IPS DF 6.9 (cell line): ENCODE measurements at regions not wholly inside any gene's neighbourhood (a gene's known extent, or its start where the extent isn't known, plus 50 kb on each side); places are given as distances from the start of the nearest gene placed in this dataset.
A peak's percentile ranks its signal among the peaks of the same experiment; 100 is the strongest.
"Not testable (repeated sequence)": the region's sequence is repeated elsewhere in the genome, so short reads cannot be mapped to it uniquely, and the experiment has no call there.

Experiments
- DNase-seq: peaks from one replicate; pipeline ENCODE4 v3.0.0-alpha.2; 2013; ENCODE audit warnings: low read depth, low spot score
- H3K27ac ChIP-seq: one replicate; pipeline ENCODE4 v1.5.1; 2013; ENCODE audit warnings: low read length, control low read depth
- H3K27me3 ChIP-seq: 2 replicates; pipeline ENCODE4 v1.6.1; 2013; ENCODE audit warnings: mild to moderate bottlenecking, low read length; ENCODE audit not compliant: control insufficient read depth, insufficient read depth
- H3K36me3 ChIP-seq: 2 replicates; pipeline ENCODE4 v1.6.1; 2013; ENCODE audit warnings: low read length; ENCODE audit not compliant: control insufficient read depth, insufficient read depth
- H3K4me1 ChIP-seq: 2 replicates; pipeline ENCODE4 v1.6.1; 2013; ENCODE audit warnings: low read length; ENCODE audit not compliant: control insufficient read depth, insufficient read depth
- H3K4me3 ChIP-seq: 2 replicates; pipeline ENCODE4 v1.5.1; 2013; ENCODE audit warnings: mild to moderate bottlenecking, low read length
- H3K9me3 ChIP-seq: 2 replicates; pipeline ENCODE4 v1.6.1; 2013; ENCODE audit warnings: low read length, inconsistent platforms; ENCODE audit not compliant: control insufficient read depth, insufficient read depth
- WGBS: extraction: QIAGEN DNeasy Blood & Tissue Kit; methylation state at CpG from one replicate; pipeline ENCODE4 v1.1.7; 2013; ENCODE audit warnings: mixed read lengths, missing lambda C conversion rate; ENCODE audit not compliant: insufficient read length, insufficient coverage; 5-methylcytosine and 5-hydroxymethylcytosine counted together

DNA sequence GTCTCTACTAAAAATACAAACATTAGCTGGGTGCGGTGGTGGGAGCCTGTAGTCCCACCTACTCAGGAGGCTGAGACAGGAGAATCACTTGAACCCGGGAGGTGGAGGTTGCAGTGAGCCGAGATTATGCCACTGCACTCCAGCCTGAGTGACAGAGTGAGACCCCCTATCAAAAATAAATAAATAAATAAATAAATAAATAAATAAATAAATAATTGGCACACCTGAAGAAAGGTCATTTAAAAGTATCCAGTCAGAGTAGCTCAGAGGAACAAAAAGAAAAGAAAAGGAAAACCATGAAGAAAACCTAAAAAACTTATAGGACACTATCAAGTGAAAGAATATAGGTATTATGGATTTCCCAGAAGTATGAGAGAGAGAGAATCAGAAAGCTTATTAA, 330.1 kb upstream of the AR start:
- H3K4me1 ChIP-seq, H3K36me3 ChIP-seq, H3K27ac ChIP-seq, DNase-seq, H3K9me3 ChIP-seq, H3K4me3 ChIP-seq, H3K27me3 ChIP-seq: not testable (repeated sequence)
- WGBS, result no CpG with 5 or more reads among the region's 3 CpGs

DNA sequence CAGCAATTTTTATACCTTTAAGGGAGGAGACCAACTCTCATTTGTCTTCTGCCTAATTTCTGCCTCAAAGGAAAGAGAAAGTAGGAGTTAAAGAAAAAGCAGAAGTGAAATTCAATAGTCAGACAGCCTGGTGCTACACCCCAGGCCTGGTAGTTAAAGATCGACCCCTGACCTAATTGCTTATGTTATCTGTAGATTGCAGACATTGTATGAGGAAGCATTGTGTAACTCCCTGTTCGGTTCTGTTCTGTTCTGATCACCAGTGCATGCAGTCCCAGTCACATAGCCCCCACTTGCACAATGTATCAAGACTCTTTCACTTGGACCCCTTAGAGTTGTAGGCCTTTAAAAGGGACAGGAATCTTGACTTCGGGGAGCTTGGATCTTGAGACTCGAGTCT, 335.9 kb upstream of the AR start:
- no peak for DNase-seq
- Histone ChIP-seq H3K27me3 (no peaks in the 10 kb centered on the region), H3K9me3 (no peaks in the 10 kb centered on the region), H3K4me1 (no peaks in the 10 kb centered on the region), H3K4me3 (no peak overlapping the region), H3K36me3 (no peaks in the 10 kb centered on the region), H3K27ac (no peak overlapping the region)
- no CpG with 5 or more reads among the region's 4 CpGs for WGBS

DNA sequence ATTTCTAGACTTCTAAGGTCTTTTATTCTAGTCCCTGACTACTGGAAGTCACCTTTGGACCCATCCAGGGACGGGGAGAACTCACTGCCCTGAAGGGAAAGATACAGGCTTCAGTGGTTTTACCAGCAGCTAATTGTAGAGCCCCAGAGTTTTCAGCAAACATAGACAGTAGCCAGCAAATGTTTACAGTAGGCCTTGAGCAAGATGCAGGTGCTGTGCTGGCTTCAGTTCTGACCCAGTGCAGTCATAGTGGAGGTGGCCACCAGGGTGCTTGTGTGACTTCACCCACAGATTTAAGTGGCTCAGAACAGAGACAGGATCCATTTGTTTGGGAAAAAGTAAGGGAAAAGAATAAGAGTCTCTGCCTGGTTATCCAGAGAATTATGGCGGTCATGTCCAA, 384.4 kb upstream of the AR start:
- no peaks in the 10 kb centered on the region for H3K4me1 ChIP-seq
- no peak overlapping the region for H3K27ac ChIP-seq
- H3K36me3 ChIP-seq, result no peaks in the 10 kb centered on the region
- no peak for DNase-seq
- no peaks in the 10 kb centered on the region for H3K27me3 ChIP-seq
- no CpG with 5 or more reads among the region's 2 CpGs for WGBS
- H3K9me3 ChIP-seq, result no peaks in the 10 kb centered on the region
- H3K4me3 ChIP-seq, result no peak overlapping the region

DNA sequence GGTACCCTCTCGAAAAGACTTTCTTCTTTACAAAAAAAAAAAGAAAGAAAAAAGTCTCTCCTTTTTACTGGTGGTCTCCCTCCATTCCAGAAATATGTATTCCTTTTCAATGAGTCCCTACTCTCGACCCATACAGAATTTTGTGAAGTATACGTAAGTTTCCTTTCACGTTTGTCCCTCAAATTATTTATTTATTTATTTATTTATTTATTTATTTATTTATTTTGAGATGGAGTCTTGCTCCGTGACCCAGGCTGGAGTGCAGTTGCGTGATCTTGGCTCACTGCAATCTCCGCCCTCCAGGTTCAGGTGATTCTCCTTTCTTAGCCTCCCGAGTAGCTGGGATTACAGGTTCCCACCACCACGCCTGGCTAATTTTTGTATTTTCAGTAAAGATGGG, 429.2 kb upstream of the AR start:
- H3K9me3 ChIP-seq, result no peaks in the 10 kb centered on the region
- no peaks in the 10 kb centered on the region for H3K4me1 ChIP-seq
- no peak overlapping the region for H3K4me3 ChIP-seq
- H3K36me3 ChIP-seq, result no peaks in the 10 kb centered on the region
- DNase-seq, result no peak
- no peak overlapping the region for H3K27ac ChIP-seq
- WGBS, result no CpG with 5 or more reads among the region's 9 CpGs
- no peaks in the 10 kb centered on the region for H3K27me3 ChIP-seq

DNA sequence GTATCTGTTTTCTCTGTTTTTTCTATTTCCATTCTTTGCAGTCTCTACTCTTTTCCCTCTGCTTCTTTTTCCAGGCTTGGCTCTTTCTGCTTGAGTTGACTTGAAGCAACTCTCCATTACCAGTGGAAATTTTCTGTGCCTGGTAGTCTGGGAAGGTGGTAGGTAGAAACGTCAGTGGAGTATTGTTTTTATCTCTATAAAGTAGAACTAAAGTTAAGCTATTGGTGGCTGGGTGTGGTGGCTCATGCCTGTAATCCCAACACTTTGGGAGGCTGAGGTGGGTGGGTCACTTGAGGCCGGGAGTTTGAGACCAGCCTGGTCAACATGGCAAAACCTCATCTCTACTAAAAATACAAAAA, 438.1 kb upstream of the AR start:
- no CpG with 5 or more reads among the region's 2 CpGs for WGBS
- Histone ChIP-seq H3K9me3 (no peaks in the 10 kb centered on the region), H3K4me3 (no peak overlapping the region), H3K36me3 (no peaks in the 10 kb centered on the region), H3K4me1 (no peaks in the 10 kb centered on the region), H3K27ac (no peak overlapping the region), H3K27me3 (no peaks in the 10 kb centered on the region)
- no peak for DNase-seq

DNA sequence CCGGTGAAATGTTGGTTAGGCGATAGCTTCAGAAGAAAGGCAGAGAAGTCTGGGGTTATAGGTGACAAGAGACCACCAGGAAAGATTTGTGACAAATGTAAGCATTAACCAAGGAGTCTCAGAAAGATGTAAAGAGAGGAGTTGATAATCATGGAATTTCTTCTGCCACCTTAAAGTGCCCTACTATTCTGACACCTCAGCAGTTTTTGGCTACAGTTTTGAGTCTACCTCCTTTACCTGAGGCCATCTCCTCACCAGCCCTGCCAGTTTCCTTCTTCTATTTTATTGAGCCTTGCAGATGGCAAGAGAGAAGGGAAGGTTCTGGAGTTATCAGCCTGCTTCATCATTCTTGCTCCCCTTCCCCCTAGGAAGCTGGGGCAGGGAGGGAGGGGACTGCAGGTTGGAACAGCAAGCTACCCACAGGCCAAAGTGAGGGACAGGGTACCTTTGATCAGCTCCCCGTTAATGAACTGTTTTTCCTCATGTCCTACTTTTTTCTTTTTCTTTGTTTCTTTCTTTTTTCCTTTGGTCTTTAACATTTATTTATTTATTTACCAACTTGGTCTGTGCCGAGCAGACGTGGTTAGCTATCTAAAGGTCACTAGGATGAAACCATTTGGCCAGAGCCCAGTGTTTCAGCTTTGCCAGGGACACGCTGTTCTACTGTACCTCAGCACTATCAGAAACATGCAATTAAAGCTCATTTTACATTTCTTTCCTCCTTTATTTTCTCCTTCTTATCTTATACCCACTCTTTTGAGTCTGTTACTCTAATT, 438.7 kb upstream of the AR start:
- no CpG with 5 or more reads among the region's 6 CpGs for WGBS
- Histone ChIP-seq H3K27me3 (no peaks in the 10 kb centered on the region), H3K27ac (no peak overlapping the region)

DNA sequence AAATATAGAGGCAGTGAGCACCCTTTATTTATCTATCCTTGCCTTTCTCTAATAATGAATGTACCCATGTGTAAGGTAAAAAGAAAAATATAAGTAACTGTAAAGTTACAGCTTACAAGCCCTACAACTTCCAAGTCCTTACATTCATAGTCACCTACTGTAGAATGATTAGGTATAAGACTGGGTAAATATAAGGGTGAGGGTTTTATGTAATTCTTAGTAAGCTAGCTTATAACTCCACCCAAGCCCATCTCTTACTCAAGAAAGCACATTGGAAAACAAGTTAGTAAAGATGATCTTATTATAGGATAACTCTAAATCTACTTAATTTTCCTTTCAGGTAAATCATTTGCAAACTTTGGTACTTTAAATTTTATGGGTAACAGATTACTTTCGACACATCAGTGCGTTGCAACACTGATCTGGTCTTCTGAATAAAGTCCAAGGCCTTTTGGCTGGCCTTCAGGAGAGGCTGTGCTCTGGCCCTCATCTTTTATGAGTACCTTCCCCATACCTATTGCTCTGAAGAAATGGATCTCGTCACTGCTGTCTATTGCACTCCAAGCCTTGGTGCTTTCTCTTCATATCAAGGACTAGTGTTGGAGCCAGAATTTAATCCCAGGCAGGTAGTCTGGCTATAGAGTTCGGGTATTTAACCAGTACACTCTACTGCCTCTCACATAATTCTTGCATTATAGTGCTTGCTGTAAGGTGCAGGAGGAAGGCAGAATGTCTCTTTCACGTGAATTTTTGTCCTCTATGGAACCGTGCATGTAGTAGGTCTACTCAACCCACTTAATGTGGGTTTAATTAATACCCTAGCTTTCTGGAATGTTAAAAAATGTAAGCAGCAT, 443.6 kb upstream of the AR start:
- no peak overlapping the region for H3K27ac ChIP-seq
- H3K36me3 ChIP-seq, result no peaks in the 10 kb centered on the region
- DNase-seq, result no peak
- no peaks in the 10 kb centered on the region for H3K4me1 ChIP-seq
- H3K4me3 ChIP-seq, result no peak overlapping the region
- no peaks in the 10 kb centered on the region for H3K9me3 ChIP-seq
- no CpG with 5 or more reads among the region's 6 CpGs for WGBS
- no peaks in the 10 kb centered on the region for H3K27me3 ChIP-seq

More for the DNA sequence above, 438.7 kb upstream of the AR start:
- Histone ChIP-seq H3K4me1 (no peaks in the 10 kb centered on the region), H3K36me3 (no peaks in the 10 kb centered on the region), H3K9me3 (no peaks in the 10 kb centered on the region), H3K4me3 (no peak overlapping the region)
- DNase-seq, result no peak

DNA sequence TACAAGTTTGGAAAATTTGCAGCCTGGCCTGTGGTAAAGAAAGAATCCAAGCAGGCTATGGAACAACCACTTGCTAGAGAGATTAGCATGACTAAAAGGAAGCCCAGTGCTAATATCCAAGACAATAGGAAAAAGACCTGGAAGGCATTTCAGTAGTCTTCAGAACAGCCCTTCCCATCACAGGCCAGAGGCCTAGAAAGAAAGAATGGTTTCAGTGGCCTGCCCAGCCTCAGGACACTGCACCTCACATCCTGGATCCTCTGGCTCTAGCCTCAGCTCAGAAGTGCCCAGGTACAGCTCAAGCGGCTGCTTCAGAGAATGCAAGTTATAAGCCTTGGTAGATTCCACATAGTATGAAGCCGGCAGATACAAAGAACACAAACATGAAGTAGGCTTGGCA, 449.8 kb upstream of the AR start:
- H3K4me3 ChIP-seq, result no peak overlapping the region
- no CpG with 5 or more reads among the region's 2 CpGs for WGBS
- no peak overlapping the region for H3K27ac ChIP-seq
- no peaks in the 10 kb centered on the region for H3K4me1 ChIP-seq
- DNase-seq, result peak; percentile 13
- no peaks in the 10 kb centered on the region for H3K36me3 ChIP-seq
- no peaks in the 10 kb centered on the region for H3K9me3 ChIP-seq
- no peaks in the 10 kb centered on the region for H3K27me3 ChIP-seq

DNA sequence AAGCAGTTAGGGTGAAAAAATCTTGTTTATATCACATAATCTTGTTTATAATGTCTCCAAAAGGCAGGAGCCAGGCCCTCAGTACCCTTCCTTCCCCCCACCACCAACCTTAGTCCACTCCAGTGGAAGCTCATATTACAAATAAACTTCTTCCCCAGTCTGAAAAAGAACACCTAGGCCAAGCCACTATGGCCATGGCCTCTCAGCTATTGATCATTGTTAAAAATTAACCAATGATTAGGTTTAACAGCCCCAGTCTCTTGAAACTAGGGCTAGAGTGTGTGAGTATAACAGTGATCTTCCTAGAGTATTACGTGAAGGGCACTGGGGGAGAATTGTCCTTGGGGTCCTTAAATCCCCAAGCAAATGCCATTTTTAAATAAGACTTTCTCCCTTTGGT, 411.9 kb upstream of the EDA2R start:
- H3K9me3 ChIP-seq, result no peaks in the 10 kb centered on the region
- no CpG with 5 or more reads among the region's 1 CpG for WGBS
- no peaks in the 10 kb centered on the region for H3K36me3 ChIP-seq
- no peak overlapping the region for H3K4me3 ChIP-seq
- H3K4me1 ChIP-seq, result no peaks in the 10 kb centered on the region
- DNase-seq, result no peak
- H3K27me3 ChIP-seq, result no peaks in the 10 kb centered on the region
- no peak overlapping the region for H3K27ac ChIP-seq

DNA sequence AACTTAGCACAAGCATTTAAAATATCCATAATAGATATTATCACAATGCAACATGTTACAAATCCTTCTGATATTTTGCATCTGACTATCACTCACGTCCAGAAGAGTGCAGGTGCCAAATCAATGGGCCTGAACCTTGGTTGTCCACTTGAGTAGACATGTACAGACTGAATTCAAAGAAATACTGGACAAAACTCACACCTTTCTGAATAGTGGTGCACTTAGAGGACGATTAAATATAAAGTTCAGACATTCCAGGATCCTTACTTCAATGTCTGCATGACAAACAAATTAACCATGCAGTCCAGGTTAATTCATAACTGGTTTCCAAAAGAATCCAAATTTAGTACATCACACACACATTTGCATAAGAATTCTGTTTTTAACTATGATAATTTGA, 406.0 kb upstream of the EDA2R start:
- no peaks in the 10 kb centered on the region for H3K4me1 ChIP-seq
- no peak overlapping the region for H3K4me3 ChIP-seq
- H3K27ac ChIP-seq, result no peak overlapping the region
- no CpG with 5 or more reads among the region's 2 CpGs for WGBS
- H3K27me3 ChIP-seq, result no peaks in the 10 kb centered on the region
- H3K9me3 ChIP-seq, result no peaks in the 10 kb centered on the region
- no peak for DNase-seq
- H3K36me3 ChIP-seq, result no peaks in the 10 kb centered on the region
